C1 segment of cervical spinal cord (tissue), 14 donors: ENCODE measurements at regions not wholly inside any gene's neighbourhood (a gene's known extent, or its start where the extent isn't known, plus 50 kb on each side); places are given as distances from the start of the nearest gene placed in this dataset.

Source experiments
- DNase-seq, 14 donors: peaks; one replicate each; lab custom pipeline; 2025; lab: John Stamatoyannopoulos, UW

DNA sequence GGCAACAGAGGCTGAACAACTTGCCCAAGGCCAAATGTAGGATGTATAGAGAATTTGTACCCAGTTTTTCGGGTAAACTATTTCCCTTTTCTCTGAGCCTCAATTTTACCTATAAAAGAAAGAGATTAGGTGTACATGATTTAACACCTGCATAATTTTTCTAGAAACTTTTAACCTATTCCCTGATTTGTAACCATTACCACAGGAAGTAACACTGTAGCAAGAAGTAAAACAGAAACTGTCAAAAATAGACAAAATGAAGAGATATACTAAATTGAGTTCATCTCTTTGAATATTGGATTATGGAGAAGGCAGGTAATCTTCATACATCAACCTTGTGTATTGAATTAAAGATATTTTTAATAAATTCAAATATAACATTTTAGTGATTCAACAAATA, 136.2 kb downstream of the ZC3H11B start:
- DNase-seq: no peak

DNA sequence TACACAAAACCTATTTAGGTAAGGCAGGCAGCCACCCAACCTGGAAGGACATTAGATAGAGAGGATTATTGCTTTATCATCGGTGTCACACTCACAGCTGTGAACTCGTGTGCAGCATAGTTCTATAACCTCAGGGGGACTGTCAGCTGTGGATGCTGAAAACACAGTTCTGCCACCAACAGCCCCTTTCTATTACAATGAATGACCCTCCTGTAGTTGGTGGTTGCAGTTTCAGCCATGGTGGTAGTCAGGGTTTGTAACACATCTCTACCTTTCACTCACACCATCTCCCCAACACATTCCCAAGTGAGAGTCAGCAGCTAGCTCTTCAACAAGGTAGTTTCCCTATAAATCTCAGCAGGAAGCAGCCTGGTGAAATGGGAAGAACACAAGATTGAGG, 136.8 kb downstream of the ZC3H11B start:
- no peak for DNase-seq

DNA sequence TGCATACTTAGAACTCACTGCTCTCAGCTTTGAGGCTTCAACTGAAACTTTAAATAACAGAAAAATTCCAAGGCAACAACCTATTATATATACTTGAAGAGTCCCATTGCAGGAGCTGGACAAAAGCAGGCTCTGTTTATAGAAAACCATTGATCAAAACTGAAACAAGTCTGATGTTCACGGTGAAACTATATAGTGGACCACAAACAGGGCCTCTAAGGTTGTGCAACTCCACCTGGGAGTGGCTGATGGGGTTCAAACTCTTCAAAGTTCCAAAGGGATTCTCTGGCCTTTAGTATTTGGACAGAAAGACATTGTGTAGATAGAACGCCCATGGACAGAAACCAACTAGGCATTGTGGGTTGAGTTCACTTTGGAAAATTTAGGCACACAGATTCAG, 140.3 kb downstream of the ZC3H11B start:
- no peak for DNase-seq

DNA sequence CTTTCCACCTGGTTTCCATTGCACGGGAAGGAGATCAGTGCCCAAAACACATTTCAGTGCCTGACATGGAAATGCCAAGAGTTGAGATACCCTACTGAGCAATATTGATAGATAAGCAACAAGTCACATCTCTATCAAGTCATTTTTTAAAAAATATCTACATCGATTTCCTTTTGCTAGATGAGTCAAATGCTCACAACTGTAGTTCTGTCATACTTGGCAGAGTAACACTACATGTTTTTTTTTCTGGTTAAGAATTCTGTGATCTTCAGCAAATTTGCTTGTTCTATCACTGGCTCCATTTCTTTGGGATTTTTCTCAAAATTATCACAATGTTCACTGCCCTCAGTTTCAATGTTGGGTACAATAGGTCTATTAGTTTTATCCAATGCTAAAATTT, 145.4 kb downstream of the ZC3H11B start:
- no peak for DNase-seq

DNA sequence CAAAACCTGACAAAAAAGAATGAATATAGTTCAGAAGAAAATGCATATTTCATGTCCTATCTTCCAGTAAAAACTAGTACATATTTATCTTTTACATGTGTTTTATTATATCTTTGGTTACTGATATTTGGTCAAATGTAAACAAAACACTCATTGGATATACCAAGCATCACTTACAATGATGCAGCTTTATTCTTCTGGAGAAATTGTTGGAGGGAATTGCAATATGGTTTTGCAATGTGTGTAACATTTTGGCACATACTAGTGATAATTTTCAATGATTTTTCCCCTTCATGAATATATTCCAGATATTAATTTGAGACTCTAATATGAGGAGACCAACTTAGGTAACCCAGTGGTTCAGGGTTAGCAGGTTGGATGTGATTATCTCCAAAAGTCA, 146.1 kb downstream of the ZC3H11B start:
- DNase-seq: no peak

DNA sequence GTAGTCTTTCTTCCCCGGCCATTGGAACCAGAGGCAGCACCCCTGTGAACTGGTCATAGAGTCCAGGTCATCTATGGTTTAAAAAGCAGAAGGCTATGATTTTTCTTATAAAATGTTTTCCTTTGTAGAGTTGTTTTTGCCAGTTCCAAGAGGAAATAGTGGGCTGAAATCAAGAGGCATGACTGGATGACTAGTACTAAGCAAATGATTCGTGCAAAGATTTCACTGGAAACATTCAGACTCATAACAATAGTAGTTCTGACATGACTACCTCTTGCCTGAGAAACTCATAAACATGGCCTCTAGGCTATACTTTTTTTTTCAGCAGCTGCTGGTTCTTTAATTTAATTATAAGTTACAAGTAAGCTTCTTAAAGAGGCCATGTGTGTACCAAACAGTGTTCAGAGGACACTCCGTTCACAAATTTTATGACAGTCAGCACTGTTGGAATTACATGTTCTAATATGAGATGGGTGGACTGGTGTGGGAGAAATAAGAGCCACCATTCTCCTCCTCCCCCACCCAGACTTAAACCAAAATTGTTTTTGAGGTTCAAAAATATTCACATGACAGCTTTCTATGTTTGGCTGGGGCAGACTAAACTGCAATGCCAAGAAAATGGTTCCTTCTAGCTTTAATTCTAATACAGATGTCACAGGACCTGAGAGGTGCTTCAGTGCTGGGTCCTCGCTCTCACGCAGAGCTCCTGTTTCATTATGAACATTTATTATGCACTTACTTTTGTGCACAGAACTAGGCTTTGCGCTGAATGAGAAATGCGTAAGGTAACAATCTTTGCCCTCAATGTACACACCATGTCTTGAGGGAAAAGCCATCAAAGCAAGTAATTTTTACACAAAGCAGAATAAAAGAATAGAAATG, 147.5 kb downstream of the ZC3H11B start:
- DNase-seq: no peak

DNA sequence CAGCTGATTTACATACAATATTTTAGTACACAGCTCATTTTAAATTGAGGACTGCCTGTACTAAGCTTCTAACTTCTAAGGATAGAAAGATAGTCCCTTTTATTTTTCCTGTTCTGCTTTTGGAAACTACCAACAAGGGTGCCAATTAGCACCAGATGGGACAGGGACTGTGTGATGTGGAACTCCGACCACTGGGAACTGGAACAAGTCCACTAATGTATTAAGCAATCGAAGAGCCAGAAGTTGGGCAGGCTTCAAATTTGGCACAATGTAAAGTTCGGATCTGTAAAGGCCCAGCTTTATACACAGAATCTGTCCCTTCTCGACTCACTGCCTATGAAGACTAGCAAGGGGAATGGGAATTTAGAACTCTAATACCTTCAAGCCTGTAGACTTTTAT, 149.3 kb downstream of the ZC3H11B start:
- no peak for DNase-seq

DNA sequence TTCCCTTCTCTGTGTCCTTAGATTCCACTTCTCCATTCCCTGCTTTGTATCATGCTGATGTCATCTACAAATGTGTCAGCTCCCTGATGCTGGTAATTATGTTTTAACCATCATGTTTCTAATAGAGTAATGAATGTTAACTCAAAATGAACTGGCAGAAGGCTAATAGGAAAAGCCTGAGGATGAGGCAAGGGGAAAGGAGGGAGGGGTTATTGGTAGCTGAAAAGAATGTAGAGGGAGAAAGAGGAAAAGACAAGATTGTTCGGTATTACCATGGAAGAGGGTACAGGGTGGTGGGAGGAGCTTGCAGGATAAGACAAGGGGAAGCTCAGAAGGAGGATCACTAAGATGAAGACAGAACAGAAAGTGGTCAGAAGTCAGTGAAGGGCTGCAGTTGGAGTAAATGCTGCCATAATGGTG, 150.9 kb downstream of the ZC3H11B start:
- no peak for DNase-seq

DNA sequence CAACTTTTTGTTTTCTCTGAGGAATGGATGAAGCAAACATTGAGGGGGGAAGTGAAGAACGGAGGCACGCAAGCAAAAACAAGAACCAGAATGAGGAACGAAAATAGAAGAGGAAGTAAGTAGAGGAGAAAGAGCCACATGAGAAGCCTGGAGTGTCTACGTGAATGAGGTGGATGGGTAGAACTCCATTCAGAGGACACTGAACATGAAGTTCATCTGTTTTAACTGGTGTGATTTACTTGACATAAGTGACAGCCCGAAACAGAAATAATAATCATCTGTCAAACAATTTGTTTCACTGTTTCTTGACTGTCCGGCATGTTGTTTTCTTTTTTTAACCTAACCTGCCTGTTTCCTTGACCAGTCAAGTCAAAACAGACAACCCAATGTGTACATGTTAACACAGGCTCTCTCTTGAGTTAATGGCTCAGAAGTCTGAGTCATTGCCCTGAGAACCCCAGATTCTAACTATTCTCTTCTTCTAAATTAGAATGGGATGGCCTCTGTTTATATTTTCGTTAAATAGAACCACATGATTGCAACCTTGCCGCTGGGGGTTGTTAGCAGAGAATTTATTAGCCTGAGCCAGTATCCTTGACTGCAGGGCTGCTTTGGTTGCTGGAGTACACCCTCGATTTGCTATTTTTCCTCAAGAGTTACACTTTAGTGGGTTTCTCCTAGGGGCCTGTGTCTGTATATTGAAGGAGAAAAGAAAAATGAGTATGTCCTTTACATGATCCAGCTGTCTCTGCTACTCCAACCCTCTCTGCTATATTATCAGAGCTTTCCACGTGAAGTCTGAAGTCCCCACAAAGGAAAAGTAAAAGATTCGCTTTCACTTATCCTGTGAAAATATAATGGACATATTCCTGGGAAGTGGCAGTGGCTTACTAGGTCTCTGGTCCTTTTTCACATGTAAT, 151.7 kb downstream of the ZC3H11B start:
- DNase-seq: no peak

DNA sequence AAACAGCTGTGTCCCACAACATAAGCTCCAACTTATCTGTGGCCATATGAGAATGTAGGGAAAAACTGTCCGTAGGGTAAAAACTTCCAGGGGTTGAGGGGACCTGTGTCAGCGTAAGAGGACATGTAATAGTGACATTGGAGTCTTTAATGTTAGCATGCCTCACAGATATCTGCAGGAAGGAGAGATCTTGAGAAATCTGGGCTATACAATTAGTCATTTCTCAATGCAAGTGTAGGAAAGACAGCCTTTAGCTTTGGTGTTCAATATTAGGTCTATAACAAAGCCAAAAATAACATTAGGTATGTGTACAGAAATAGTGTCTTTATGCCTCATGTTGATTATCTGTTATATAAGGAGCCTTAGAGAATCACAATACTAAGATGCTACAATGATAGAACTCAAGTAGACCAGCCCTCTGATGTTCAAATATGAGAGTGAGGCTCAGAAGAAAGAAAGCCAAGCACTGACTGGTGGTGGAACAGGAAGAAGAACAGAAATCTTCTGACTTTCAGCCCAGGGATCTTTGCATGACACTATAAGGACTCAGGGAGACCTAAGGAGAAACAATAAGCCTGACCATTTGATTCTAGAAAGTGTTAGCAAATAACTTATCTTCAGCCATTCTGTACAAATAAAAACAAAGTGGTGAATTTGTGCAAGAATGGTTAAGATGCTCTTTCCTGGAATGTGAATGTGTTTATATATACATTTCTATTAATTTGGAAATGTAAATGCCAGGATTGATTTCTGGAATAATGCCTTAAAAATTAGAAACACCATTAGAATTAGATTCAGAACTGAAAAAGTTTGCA, 152.6 kb downstream of the ZC3H11B start:
- no peak for DNase-seq

DNA sequence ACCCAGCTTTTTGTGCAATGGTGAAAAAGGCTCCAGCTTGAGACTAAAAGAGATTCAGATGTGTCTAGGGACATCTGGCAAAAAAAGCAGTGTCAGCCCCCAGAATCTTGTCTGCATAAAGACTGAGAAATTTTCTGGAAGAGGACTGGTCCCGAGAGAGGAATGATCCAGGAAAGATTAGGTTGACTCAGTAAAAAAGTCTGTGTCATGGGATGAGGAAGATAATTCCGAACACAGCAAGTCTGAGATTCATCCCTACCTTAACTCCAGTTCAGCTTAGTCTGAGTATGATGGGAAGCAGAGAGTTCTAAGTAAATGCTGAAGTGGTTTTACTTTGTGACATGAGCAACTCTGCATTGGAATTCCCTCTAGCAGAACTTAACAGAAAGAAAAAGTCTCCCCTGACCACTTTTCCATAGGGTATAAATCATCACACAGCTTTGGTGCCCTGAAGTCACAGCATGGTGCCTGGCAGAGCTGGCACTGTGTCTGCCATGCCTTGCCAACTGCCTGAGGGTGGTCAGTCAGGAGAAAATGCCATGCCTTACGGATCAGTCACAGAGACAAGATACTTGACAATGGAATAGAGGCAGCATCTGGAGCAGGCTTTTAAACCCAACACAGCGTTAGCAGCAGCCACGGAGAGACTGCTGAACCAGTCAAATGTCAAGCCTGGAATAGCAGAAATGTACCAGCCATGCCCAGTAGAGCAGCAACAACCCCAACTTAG, 153.4 kb downstream of the ZC3H11B start:
- DNase-seq: no peak

DNA sequence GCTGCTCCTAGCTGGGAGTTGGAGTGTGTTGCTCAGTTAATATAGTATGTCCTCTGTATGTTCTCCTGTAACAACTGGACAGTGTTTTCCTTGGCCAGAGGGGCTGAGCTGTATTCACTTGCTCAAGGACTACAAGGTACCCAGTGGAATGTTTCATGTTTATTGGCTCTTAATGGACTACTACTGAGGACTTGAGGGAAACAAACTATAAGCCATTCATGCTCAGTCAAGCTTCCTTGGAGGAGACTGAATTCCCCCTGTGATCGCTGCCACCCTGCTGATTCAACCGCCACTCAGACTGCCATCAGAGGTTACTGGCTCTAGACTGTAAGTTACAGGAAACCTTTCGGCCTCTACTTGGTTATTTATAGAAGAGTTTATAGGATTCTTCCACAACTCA, 166.6 kb downstream of the ZC3H11B start:
- no peak for DNase-seq

DNA sequence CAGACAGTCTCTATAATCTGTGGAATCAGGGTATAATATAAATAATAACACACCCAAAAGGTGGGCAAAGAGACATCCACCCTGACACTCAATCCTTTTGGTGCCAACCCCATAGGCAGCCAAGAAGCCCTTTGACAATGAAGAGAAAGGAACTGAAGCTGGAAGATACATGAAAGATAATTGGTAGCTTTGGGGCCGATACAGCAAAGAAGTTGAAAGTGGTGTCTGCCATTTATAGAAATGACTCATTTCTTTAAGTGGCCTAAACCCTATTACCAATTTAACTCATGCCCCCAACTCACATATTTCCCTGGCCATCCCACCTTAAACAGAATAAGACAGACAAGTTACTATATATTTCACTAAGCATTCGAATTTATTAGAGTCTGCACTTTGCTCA, 167.0 kb downstream of the ZC3H11B start:
- DNase-seq: no peak

DNA sequence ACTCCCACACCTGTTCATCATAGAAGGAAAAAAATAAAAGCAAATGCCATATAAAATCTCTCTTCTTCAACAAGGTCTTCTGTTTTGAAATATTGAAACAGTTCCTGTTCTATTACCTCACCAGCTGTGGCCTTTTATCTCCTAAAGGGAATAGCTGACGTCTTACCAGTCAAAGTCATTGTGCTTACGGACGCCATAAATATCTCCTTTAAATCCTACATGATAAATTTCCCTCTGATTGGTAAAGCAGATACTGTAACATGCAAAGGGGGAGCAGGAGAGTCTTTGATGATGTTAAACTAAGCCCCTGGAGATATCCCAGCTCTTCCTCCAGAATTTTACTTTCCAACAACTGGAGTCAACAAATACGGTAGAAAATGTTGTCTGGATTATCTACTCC, 168.4 kb downstream of the ZC3H11B start:
- no peak for DNase-seq

DNA sequence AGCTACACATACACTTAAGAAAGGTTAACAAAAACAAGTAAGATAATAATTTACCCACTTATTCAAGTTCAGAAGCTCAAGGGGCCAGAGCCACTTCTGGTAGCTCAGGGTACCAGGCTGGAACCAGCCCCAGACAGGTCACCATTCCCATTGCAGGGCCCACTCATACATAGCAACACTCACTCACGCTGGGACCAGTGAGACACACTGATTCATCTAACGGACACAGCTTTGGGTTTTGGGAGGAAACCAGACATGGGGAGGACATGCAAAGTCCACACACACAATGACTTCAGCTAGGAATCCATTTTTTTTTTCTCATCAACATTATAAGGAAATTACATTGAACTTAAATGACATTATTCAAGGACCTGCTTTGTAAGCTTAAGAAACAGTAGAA, 169.1 kb downstream of the ZC3H11B start:
- DNase-seq: no peak

DNA sequence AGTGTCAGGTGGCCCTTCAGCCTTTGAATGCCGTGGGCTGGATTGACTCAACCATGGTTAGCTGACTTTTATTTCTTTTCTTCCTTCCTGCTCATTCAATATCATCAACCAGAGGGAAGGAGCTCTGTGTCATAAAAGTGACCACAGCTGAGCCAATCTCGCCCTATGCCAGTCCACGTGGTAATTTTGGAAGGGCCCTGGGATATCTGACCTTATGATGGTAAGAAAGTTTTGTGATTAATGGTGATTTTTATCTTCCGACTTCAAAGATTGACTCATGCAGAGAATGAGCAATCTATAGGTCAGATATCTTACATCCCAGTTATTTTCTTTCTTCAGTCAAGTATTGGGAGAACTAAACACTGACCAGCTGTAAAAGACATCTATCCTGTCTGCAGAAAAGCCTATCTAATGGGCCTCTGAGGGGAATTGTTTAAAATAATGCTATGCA, 170.3 kb downstream of the ZC3H11B start:
- no peak for DNase-seq

DNA sequence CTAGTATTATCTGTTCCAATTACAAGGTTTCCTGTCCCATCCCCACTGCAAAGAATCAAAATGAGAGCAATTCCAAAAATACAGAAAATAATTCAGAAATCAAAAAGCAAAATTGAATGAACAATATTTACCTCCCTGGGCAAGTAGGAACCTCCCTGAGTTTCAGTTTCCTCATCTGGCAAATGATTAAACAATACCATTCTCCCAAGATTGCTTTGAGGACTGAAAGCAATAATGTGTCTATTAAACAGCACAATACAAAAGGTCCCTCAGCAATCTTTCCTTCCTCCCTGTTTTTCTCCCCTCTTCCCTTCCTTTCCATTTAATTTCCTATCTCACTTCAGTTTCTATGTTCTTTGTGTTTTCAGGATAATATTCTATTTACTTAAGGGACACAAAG, 171.0 kb downstream of the ZC3H11B start:
- no peak for DNase-seq

DNA sequence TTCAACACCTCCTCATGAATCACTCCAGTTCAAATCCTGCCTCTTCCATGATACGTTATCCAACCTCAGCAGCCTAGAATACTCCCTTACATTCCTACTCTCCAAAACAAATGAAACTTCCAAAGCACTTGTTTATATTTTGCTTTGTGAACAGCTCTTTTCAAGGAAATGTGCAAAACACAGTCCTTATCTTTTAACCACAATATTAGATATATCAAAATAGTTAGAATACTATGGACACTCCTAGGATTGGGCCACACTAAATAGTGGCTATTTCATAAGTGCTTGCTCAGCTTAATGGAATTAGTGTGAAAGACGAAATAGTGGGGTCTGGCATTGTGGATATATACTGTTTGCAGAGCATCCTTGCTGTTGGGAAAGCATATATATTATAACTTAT, 173.5 kb downstream of the ZC3H11B start:
- DNase-seq: no peak

DNA sequence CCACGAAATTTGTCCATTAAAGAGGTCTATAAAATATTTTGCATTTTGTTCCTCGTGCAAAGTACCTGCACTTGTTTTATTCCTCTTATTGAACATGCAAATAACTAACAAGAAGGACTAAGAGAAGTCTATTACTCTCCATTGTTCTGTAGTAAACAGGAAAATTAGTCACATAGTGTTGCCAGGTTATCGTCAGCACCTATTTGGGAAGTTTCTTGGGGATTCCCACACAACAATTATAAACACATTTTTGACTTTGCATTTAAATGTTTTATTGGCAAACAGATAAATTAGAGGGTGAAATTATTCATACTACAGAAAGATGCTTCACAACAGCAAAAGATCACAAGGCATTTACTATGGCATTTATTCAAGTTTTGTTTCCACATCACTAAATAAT, 174.5 kb downstream of the ZC3H11B start:
- DNase-seq: no peak

DNA sequence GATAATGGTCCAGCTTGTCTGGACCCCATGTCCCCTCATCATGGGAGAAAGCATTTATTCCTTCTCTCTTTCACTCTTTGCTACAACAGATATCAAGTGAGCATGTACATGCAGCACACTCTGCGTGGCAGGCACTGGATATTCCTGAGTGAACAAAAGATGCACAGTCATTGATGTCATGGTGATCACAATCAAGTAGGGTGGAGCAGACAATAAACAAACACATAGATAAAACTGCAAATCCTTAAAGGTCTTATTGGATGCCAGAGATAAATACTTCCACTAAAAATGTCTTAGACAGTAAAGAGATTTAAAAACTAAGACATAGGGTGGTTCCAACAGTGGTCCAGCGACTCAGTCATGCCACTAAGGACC, 178.0 kb downstream of the ZC3H11B start:
- no peak for DNase-seq

DNA sequence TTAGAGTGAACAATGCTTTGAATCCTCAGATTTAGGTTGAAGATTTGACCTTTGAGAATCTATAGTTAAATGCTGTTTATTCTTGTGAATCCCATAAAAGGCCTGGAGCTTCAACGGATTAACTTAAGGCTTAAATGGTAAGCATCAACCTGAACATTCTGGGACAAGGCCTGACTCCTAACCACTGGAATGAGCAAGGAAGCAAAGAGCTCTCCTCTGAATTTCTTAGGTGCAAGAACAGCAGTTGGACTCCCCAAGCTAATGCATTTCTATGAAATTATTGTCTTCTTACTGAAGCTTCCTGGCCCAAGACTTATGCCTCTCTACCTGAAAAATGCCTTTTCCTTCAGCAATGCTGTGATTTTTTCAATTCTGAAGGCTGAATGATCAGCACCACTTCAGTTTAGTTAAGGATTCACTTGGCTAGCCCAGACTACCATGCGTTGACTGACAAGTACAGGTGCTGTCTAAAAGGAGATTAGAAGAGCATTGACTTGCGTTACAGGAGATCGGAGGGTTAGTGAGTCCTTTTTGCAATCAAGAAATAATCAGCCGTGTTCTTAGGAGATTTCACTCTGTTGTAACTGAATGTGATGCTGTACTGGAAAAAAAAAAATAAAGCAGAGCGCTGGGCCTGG, 178.5 kb downstream of the ZC3H11B start:
- DNase-seq: no peak
